Vagina (tissue), 2 donors: ENCODE measurements at regions not wholly inside any gene's neighbourhood (a gene's known extent, or its start where the extent isn't known, plus 50 kb on each side); places are given as distances from the start of the nearest gene placed in this dataset.

Source experiments
- CTCF ChIP-seq, 3 experiments: fragments of 450-650 bp in 2 of 3; fragments of 200-600 bp in 1 of 3; sonication (generic) in 1 of 3; IDR thresholded peaks; one replicate each; pipeline ENCODE4 v1.5.1; 2017 to 2019; ENCODE audit warnings: antibody characterized with exemption in 3 of 3, mild to moderate bottlenecking in 2 of 3, moderate library complexity in 2 of 3
- POLR2A ChIP-seq, 2 donors: fragments of 450-650 bp; IDR thresholded peaks; one replicate each; pipeline ENCODE4 v1.6.1; 2017; ENCODE audit warnings: antibody characterized with exemption in 2 of 2, mild to moderate bottlenecking in 2 of 2, moderate library complexity in 2 of 2
- POLR2AphosphoS5 ChIP-seq, 2 donors: sonication (generic); formaldehyde crosslinking; IDR thresholded peaks; one replicate each; pipeline ENCODE4 v1.9.0; 2017; ENCODE audit warnings: antibody characterized with exemption in 2 of 2, mild to moderate bottlenecking in 2 of 2, low read depth in 1 of 2; ENCODE audit not compliant: insufficient read depth in 1 of 2

- TF ChIP-seq POLR2A (IDR thresholded peaks at IDR 0.05) (no peak), CTCF (IDR thresholded peaks at IDR 0.05) (no peak), POLR2AphosphoS5 (IDR thresholded peaks at IDR 0.05; ENCODE audit: insufficient read depth in 1 of 2, low read depth in 1 of 2) (no peak)
Observed at GRCh38 chr9:19598722-19599121, 189.9 kb downstream of the ACER2 start.
